Activated CD4-positive, alpha-beta T cell treated with anti-CD3 and anti-CD28 coated beads, Interleukin-2, Interleukin-4, amounts not matched to agents 100 ng/mL and 50 ng/mL, durations not matched to agents 16 hours and 8 hours (primary cell): ENCODE measurements at regions not wholly inside any gene's neighbourhood (a gene's known extent, or its start where the extent isn't known, plus 50 kb on each side); places are given as distances from the start of the nearest gene placed in this dataset.

Experiments used
- DNase-seq: peaks from one replicate; pipeline ENCODE4 v3.0.0-alpha.2; 2020; ENCODE audit warnings: low spot score

DNA sequence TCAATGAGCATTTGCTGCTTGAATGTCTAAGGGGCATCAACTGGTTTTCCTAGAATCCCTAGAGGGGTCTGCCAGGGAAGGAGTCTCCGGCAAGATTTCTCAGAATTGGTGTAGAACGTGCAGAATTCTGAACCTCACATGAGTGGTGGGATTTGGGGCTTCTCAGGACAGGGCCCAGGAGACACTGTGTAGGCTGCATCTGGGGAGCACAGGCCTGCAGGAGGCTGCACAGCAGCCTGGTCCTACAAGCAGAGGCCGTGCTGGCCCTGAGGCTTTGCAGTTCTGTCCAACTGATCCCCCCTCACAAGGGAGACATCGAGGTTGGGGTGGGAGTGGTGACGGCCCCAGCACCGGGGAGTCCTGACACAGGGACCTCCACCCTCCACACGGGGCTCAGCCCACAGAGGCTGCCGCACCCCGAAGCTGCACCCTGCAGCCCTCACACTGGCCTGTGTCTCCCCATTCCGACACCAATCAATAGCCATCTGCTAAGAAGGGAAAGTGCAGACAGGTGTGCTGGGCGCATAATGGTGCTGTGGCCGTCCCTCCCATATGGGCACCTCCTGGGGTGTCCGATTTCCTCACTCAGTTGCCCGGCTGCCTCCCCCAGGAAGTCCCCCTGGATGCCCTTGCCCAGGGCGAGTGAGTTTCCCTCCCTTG lies 688.1 kb downstream of the BRD1 start:
- no peak for DNase-seq

GRCh38 chr22:49138250-49138790 lies 689.4 kb downstream of the BRD1 start:
- DNase-seq: no peak

DNA sequence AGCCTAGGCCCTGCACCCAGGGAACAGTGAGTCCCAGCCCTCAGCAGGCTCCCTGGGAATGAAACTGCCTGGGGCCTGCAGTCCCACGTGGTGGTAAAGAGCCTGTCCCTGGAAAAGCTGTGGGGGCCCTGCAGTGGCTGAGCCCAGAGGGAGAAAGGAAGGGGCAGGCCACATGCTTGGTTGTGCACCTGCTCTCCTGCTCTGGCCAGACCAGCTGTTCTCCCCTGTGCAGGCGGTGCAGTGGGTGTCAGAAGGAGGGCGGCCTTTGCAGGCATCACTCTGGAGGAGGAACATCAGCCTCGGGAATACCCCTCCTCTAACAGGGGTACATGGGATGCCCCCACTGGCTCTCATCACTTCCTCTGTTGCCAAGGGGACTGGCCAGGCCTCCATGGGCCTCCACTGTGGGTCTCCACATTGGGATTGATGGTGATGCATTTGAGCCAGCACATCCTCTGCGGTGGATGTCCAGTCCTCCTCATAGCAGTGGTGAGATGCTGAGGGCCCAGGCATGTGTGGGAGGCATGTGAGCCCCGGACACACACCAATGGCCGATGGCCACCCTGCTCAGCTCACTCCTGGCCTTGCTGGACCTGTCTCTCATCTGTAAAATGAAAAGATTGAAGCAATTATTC lies 690.4 kb downstream of the BRD1 start:
- DNase-seq: no peak

DNA sequence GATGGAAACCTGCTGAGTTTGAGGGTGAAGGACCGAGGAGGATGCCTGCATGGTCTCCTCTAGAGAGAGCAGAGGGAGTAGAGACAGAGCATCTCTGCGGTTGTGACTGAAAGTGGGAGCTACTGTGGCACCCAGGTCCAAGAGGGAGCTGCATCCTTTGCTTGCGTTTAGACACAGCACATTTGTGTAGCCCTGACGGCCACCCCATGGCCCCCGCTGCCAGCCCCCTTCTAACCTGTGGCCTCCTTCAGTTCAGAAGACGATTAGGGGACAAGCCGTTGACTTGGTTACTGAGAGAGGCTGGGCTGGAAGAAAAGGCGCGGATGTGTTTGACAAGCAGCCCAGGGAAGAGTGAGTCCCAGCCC lies 690.9 kb downstream of the BRD1 start:
- no peak for DNase-seq

- DNase-seq: no peak
These were observed 691.4 kb downstream of the BRD1 start for GRCh38 chr22:49136041-49136815.

DNA sequence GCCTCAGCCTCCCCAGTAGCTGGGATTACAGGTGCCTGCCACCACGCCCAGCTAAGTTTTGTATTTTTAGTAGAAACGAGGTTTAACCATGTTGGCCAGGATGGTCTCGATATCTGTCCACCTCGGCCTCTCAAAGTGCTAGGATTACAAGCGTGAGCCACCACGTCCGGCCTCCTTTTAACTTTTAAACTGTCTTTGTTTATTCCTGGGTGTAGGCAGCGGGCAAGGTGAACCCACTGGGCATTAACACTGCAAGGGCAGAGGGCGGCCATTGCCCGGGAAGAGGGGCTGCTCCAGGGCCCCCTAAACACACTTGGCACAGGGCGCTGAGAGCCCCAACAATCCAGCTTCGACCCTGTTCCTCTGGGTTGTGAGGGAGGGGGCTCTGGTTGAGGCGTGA lies 693.6 kb downstream of the BRD1 start:
- DNase-seq: no peak

- DNase-seq: no peak
These were observed 694.1 kb downstream of the BRD1 start for GRCh38 chr22:49133541-49133940.

DNA sequence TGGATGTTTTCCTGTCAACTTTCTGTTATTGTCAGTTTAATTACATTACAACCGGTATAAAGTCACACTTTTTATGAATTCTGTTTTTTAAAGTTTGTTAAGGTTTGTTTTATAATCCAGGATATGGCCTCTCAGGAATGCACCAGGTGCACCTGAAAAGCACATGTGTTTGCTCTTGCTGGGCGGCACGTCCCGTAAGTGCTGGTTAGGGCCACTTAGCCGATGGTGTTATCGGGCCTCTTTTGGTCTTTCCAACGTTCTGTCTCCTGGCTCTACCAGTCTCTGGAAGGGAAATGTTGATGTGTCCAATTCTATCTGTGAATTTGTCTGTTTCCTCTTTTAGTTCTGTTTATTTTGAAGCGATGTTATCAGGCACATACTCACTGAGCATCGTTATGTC lies 695.7 kb downstream of the BRD1 start:
- no peak for DNase-seq

- no peak for DNase-seq
These were observed 697.9 kb downstream of the BRD1 start for GRCh38 chr22:49129736-49130135.

DNA sequence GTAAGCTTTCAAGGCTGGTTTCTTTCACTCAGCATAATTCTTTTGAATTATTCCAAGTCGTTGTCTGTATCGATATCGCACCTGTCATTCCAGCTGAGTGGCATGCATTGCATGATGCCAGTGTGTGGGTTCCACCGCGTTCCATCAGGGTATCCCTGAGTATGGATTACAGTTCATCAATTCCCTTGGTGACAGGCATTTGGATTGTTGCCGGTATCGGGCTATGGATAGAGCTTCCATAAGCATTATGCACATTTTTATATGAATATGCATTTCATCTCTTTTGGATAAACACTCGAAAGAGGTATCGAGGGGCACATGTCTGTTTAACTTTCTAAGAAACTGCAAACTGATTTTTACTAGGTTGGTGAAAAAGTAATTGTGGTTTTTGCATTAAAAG lies 698.8 kb downstream of the BRD1 start:
- DNase-seq: no peak

- no peak for DNase-seq
These were observed 703.1 kb downstream of the BRD1 start for GRCh38 chr22:49124608-49125007.

GRCh38 chr22:49123621-49124192 lies 704.0 kb downstream of the BRD1 start:
- DNase-seq: no peak

DNA sequence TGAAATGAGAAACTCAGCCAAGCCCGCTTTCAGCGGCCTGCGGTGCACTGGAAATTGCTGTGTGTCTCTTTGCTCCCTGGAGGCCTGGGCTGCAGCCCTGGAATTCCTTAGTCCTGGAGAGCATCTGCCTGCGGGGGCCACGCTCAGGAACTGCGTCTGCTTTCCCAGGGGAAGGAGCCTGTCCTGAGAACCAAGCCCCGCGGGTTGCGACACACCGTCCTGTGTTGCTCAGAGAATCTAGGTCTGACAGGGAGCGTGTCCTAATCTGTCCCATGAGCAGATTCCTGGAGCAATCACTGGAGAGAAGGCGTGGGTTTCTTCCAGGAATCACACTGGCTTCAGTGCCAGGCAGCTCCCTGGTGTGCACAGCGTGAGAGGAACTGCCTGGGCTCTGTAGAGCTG lies 708.1 kb downstream of the BRD1 start:
- no peak for DNase-seq

- no peak for DNase-seq
These were observed 709.6 kb downstream of the BRD1 start for GRCh38 chr22:49118065-49118464.

- DNase-seq: no peak
These were observed 710.2 kb downstream of the BRD1 start for GRCh38 chr22:49117486-49117885.

GRCh38 chr22:49116486-49117120 lies 711.1 kb downstream of the BRD1 start:
- DNase-seq: no peak

- no peak for DNase-seq
These were observed 711.7 kb downstream of the BRD1 start for GRCh38 chr22:49116021-49116420.

DNA sequence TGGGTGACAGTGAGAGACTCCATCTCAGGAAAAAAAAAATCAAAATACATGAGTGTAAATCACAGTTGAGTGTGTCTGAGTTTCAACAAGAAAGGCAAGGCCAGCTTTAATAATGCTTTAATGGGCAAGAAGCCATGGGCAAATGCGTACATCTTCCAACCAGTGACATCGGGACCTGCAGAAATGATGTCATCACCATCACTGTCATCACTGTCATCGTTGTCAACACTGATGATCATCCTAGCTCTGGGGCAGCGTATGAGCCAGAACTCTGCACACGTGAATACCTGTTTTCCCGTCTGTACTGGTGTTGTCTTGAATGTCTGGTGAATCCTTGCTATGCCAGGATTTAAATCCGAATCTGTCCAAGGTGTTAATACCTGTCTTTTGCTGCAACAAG lies 712.5 kb downstream of the BRD1 start:
- DNase-seq: no peak

DNA sequence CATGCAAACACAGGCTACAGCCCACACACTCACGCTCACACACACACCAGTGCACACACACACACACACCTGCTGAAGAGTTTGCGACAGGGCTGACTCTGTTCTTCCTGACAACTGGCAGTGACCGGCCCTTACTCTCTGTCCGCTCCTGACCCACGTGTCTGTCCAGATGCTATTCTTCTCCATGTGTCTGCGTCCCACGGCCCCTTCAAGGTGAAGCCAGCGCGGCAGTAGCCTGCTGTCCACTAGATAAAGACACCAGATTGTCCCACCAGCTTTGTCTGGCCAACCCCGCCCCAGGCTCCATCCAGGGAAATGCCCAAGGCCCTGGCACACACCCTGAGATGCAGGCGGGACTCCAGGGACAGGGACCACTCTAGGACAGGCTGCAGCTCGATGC lies 713.9 kb downstream of the BRD1 start:
- no peak for DNase-seq

GRCh38 chr22:49112661-49113626 lies 714.7 kb downstream of the BRD1 start:
- no peak for DNase-seq

- DNase-seq: no peak
These were observed 715.5 kb downstream of the BRD1 start for GRCh38 chr22:49112176-49112575.
